Mesenchymal stem cell (in vitro differentiated cells and primary cell): ENCODE measurements at regions not wholly inside any gene's neighbourhood (a gene's known extent, or its start where the extent isn't known, plus 50 kb on each side); places are given as distances from the start of the nearest gene placed in this dataset.

Experiments used
- DNase-seq: peaks from one replicate; pipeline ENCODE4 v3.0.0-alpha.2; 2013
- H2AFZ ChIP-seq: one replicate; pipeline ENCODE4 v1.6.1; 2013; ENCODE audit warnings: low read depth, mild to moderate bottlenecking, control low read depth, inconsistent platforms, low read length, moderate library complexity
- H2AK5ac ChIP-seq: 2 replicates; pipeline ENCODE4 v1.6.1; 2013; ENCODE audit warnings: low read length, moderate library complexity, mild to moderate bottlenecking, inconsistent platforms; ENCODE audit not compliant: severe bottlenecking
- H2BK120ac ChIP-seq: one replicate; pipeline ENCODE4 v1.6.1; 2013; ENCODE audit warnings: low read depth, mild to moderate bottlenecking, inconsistent platforms, low read length, moderate library complexity
- H2BK12ac ChIP-seq, 2 experiments: one replicate each; pipeline ENCODE4 v1.6.1; 2013; ENCODE audit warnings: inconsistent platforms in 2 of 2, low read length in 2 of 2, mild to moderate bottlenecking in 2 of 2, moderate library complexity in 2 of 2, control low read depth in 1 of 2
- H2BK15ac ChIP-seq: one replicate; pipeline ENCODE4 v1.6.1; 2013; ENCODE audit warnings: mild to moderate bottlenecking, low read depth, inconsistent platforms; ENCODE audit not compliant: poor library complexity, severe bottlenecking
- H2BK5ac ChIP-seq: 2 replicates; pipeline ENCODE4 v1.6.1; 2013; ENCODE audit warnings: low read depth, mild to moderate bottlenecking, low read length, control low read depth, inconsistent platforms; ENCODE audit not compliant: poor library complexity, severe bottlenecking
- H3K14ac ChIP-seq, 2 experiments: one replicate each; pipeline ENCODE4 v1.6.1; 2013; ENCODE audit warnings: inconsistent platforms in 2 of 2, low read length in 2 of 2, control low read depth in 1 of 2, mild to moderate bottlenecking in 1 of 2, moderate library complexity in 1 of 2
- H3K18ac ChIP-seq, 2 experiments: one replicate each; pipeline ENCODE4 v1.6.1; 2013; ENCODE audit warnings: inconsistent platforms in 2 of 2, low read length in 2 of 2, control low read depth in 1 of 2, low read depth in 1 of 2, mild to moderate bottlenecking in 1 of 2
- H3K23ac ChIP-seq, 2 experiments: one replicate each; pipeline ENCODE4 v1.6.1; 2013; ENCODE audit warnings: inconsistent platforms in 2 of 2, low read length in 2 of 2, mild to moderate bottlenecking in 2 of 2, moderate library complexity in 2 of 2, control low read depth in 1 of 2
- H3K27ac ChIP-seq: 2 replicates; pipeline ENCODE4 v1.5.1; 2013; ENCODE audit warnings: mild to moderate bottlenecking, moderate library complexity, low read length, control low read depth, inconsistent platforms; ENCODE audit not compliant: poor library complexity, severe bottlenecking
- H3K27me3 ChIP-seq, 2 experiments: 2 replicates each; pipeline versions ENCODE4 v1.6.1 to v1.7.0; 2013; ENCODE audit warnings: low read length in 2 of 2, mild to moderate bottlenecking in 2 of 2, moderate library complexity in 2 of 2, control low read depth in 1 of 2, inconsistent platforms in 1 of 2; ENCODE audit not compliant: control insufficient read depth in 1 of 2, insufficient read depth in 1 of 2
- H3K36me3 ChIP-seq, 2 experiments: 2 replicates each; pipeline versions ENCODE4 v1.6.1 to v1.7.0; 2013; ENCODE audit warnings: low read length in 2 of 2, control low read depth in 1 of 2, inconsistent platforms in 1 of 2, low read depth in 1 of 2, mild to moderate bottlenecking in 1 of 2; ENCODE audit not compliant: insufficient read depth in 2 of 2, control insufficient read depth in 1 of 2
- H3K4ac ChIP-seq, 2 experiments: one replicate each; pipeline ENCODE4 v1.6.1; 2013; ENCODE audit warnings: inconsistent platforms in 2 of 2, low read length in 2 of 2, mild to moderate bottlenecking in 2 of 2, moderate library complexity in 2 of 2, control low read depth in 1 of 2, low read depth in 1 of 2
- H3K4me1 ChIP-seq: 2 replicates; pipeline ENCODE4 v1.6.1; 2013; ENCODE audit warnings: low read depth, low read length, control low read depth; ENCODE audit not compliant: control insufficient read depth, insufficient read depth
- H3K4me2 ChIP-seq: 2 replicates; pipeline ENCODE4 v1.6.1; 2013; ENCODE audit warnings: low read length, mild to moderate bottlenecking, inconsistent platforms; ENCODE audit not compliant: poor library complexity, severe bottlenecking
- H3K4me3 ChIP-seq, 2 experiments: 2 replicates each; pipeline versions ENCODE4 v1.5.1 to v1.7.0; 2013; ENCODE audit warnings: low read length in 2 of 2, mild to moderate bottlenecking in 2 of 2, control low read depth in 1 of 2, low read depth in 1 of 2; ENCODE audit not compliant: insufficient read depth in 1 of 2
- H3K79me1 ChIP-seq: replicated peaks from 2 replicates; pipeline ENCODE4 v1.6.1; 2013; ENCODE audit warnings: mild to moderate bottlenecking, control low read depth, low read length, inconsistent platforms; ENCODE audit not compliant: poor library complexity, severe bottlenecking
- H3K9ac ChIP-seq: 2 replicates; pipeline ENCODE4 v1.7.0; 2013; ENCODE audit warnings: mild to moderate bottlenecking, low read length, moderate library complexity
- H3K9me3 ChIP-seq: 2 replicates; pipeline ENCODE4 v1.7.0; 2013; ENCODE audit warnings: mild to moderate bottlenecking, low read length; ENCODE audit not compliant: control insufficient read depth
- H4K8ac ChIP-seq: one replicate; pipeline ENCODE4 v1.6.1; 2013; ENCODE audit warnings: inconsistent platforms, mild to moderate bottlenecking, low read length, moderate library complexity
- H4K91ac ChIP-seq: one replicate; pipeline ENCODE4 v1.6.1; 2013; ENCODE audit warnings: mild to moderate bottlenecking, low read length, inconsistent platforms
- WGBS: methylation state at CpG from one replicate; pipeline ENCODE4 v1.1.7; 2013; ENCODE audit warnings: mixed read lengths; 5-methylcytosine and 5-hydroxymethylcytosine counted together

DNA sequence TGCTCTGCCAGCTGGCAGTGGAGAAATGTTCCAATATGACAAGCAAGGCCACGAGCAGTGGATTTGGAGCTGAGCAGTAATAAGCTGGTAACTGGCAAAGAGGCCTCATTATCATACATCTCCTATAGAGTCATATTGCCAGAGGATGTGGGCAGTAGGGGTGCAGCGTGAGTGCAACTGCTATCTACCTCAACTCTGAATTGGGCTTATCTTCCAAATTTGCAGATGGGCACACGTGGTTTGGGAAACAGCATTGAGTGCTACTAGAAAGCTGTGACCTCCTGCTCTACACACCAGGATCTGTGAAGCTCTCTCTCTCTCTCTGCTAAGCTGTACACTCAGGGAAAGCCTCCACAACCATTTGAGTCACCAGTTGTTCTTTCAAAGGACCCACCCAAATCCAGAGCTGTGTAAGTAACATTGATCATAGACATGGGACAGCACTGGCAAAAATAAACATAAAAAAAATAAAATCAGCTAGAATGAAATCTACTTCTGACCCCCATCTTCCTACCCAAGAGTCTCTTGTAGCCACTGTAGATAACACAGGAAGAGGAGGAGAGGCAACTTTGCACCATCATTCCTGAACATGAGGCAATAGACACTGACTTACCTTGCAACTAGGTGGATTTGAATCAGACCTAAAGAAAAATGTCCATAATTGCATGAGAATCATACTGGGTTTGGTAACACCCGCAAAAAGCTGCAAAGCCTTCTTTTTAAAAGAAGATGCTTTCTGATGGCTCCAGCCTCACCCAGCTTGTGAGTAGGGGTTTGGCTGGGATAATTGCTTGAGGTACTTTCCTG is 82.9 kb upstream of the THBS1 start:
- no peak for DNase-seq
- Histone ChIP-seq H3K18ac (peak overlapping the region in 1 of 2 experiments; percentile 75), H2BK120ac (no peak overlapping the region), H3K4ac (no peak overlapping the region), H2AFZ (no peak overlapping the region), H2BK5ac (no peak overlapping the region), H3K79me1 (no peaks in the 10 kb centered on the region), H2BK15ac (no peak overlapping the region), H2BK12ac (peak overlapping the region in 1 of 2 experiments; percentile 97), H4K91ac (no peak overlapping the region), H3K36me3 (no peaks in the 10 kb centered on the region), H3K4me1 (peaks cover 18% of the 10 kb centered on the region), H3K27ac (no peak overlapping the region), H3K4me3 (no peak overlapping the region), H3K9ac (no peak overlapping the region), H4K8ac (no peak overlapping the region), H3K23ac (no peak overlapping the region), H3K27me3 (no peaks in the 10 kb centered on the region), H3K14ac (peak overlapping the region in 1 of 2 experiments; percentile 68), H3K4me2 (no peak overlapping the region), H2AK5ac (peak overlapping the region; percentile 3), H3K9me3 (no peaks in the 10 kb centered on the region)
- 66% methylated on average over 4 of the region's 4 CpGs for WGBS

GRCh38 chr15:39498629-39499028 is 82.2 kb upstream of the THBS1 start:
- Histone ChIP-seq H2BK120ac (no peak overlapping the region), H3K4me1 (peaks cover 18% of the 10 kb centered on the region), H2AFZ (no peak overlapping the region), H3K27ac (no peak overlapping the region), H3K36me3 (no peaks in the 10 kb centered on the region), H2AK5ac (no peak overlapping the region), H3K23ac (no peak overlapping the region), H3K9ac (no peak overlapping the region), H3K4me3 (no peak overlapping the region), H3K9me3 (no peaks in the 10 kb centered on the region), H3K4ac (no peak overlapping the region), H2BK15ac (no peak overlapping the region), H2BK5ac (no peak overlapping the region), H4K91ac (no peak overlapping the region), H2BK12ac (peak overlapping the region in 1 of 2 experiments; percentile 64), H3K4me2 (no peak overlapping the region), H3K14ac (no peak overlapping the region), H4K8ac (no peak overlapping the region), H3K27me3 (no peaks in the 10 kb centered on the region), H3K18ac (no peak overlapping the region), H3K79me1 (no peaks in the 10 kb centered on the region)
- no peak for DNase-seq
- 36% methylated on average over 1 of the region's 4 CpGs for WGBS

- no peak overlapping the region for H3K18ac ChIP-seq
- no peak overlapping the region for H4K8ac ChIP-seq
- no peak overlapping the region for H2BK5ac ChIP-seq
- peaks cover 18% of the 10 kb centered on the region for H3K4me1 ChIP-seq
- no peak overlapping the region for H3K9ac ChIP-seq
- no peak overlapping the region for H3K23ac ChIP-seq
- H4K91ac ChIP-seq = no peak overlapping the region
- no peaks in the 10 kb centered on the region for H3K27me3 ChIP-seq
- no peak overlapping the region for H3K27ac ChIP-seq
- no peak overlapping the region for H3K4me2 ChIP-seq
- no peak overlapping the region for H3K4ac ChIP-seq
- H2AK5ac ChIP-seq = no peak overlapping the region
- H2BK120ac ChIP-seq = no peak overlapping the region
- H2BK15ac ChIP-seq = no peak overlapping the region
- 100% methylated on average over 1 of the region's 1 CpG for WGBS
- DNase-seq = no peak
- no peak overlapping the region for H3K14ac ChIP-seq
- no peak overlapping the region for H2AFZ ChIP-seq
- H3K9me3 ChIP-seq = no peaks in the 10 kb centered on the region
- H3K4me3 ChIP-seq = no peak overlapping the region
- H2BK12ac ChIP-seq = no peak overlapping the region
- H3K36me3 ChIP-seq = no peaks in the 10 kb centered on the region
- H3K79me1 ChIP-seq = no peaks in the 10 kb centered on the region
Measured at GRCh38 chr15:39499042-39499441, 81.8 kb upstream of the THBS1 start.

DNA sequence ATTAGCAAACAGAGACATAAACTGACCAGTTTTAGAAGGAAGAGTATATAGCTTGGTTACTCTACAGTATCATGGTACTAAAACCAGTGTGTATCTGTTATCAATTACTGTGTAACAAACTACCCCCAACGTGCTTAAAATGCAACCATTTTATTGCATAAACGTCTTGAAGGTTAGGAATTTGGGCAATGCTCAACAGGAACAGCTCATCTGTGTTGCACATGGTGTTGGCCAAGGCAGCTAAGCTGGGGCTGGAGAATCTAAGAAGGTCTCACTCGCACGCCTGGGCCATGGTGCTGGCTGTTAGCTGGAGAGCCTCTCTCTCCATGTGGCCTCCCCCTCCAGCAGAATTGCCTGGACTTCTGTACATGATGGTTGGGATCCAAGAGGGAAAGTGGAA is 81.2 kb upstream of the THBS1 start:
- H3K18ac ChIP-seq = no peak overlapping the region
- WGBS = 86% methylated on average over 4 of the region's 4 CpGs
- H3K4me2 ChIP-seq = no peak overlapping the region
- H3K9ac ChIP-seq = no peak overlapping the region
- no peak overlapping the region for H3K27ac ChIP-seq
- H3K4ac ChIP-seq = no peak overlapping the region
- no peak overlapping the region for H2BK120ac ChIP-seq
- no peak overlapping the region for H4K91ac ChIP-seq
- no peak overlapping the region for H2BK12ac ChIP-seq
- H2BK15ac ChIP-seq = no peak overlapping the region
- H3K23ac ChIP-seq = no peak overlapping the region
- no peak for DNase-seq
- no peaks in the 10 kb centered on the region for H3K79me1 ChIP-seq
- H3K27me3 ChIP-seq = no peaks in the 10 kb centered on the region
- no peak overlapping the region for H3K4me3 ChIP-seq
- no peak overlapping the region for H2AK5ac ChIP-seq
- H2AFZ ChIP-seq = no peak overlapping the region
- no peak overlapping the region for H2BK5ac ChIP-seq
- H3K9me3 ChIP-seq = no peaks in the 10 kb centered on the region
- H3K36me3 ChIP-seq = no peaks in the 10 kb centered on the region
- H4K8ac ChIP-seq = no peak overlapping the region
- H3K14ac ChIP-seq = no peak overlapping the region
- peaks cover 18% of the 10 kb centered on the region for H3K4me1 ChIP-seq
